ENCODE measurements at regions not wholly inside any gene's neighbourhood (a gene's known extent, or its start where the extent isn't known, plus 50 kb on each side); places are given as distances from the start of the nearest gene placed in this dataset.

GRCh38 chr10:105413997-105414396 is 772.9 kb downstream of the SORCS3 start:
- Histone ChIP-seq H3K4me3 (no peak overlapping the region), H3K27ac (replicated peaks in 1 of 4) (no peak overlapping the region), H3K9me3 (peaks cover 0 to 5% (median 0%) of the 10 kb centered on the region in 4 donors), H3K27me3 (no peaks in the 10 kb centered on the region), H3K4me1 (no peaks in the 10 kb centered on the region), H3K36me3 (no peaks in the 10 kb centered on the region)
- no peak for DNase-seq (ENCODE audit: extremely low spot score)
- 90% methylated on average over 4 of the region's 4 CpGs for WGBS
- intact Hi-C loops (cut with DNase I): no loop called here
- TF ChIP-seq EP300 (IDR thresholded peaks at IDR 0.05): no peak
- no peak for TF ChIP-seq POLR2A (IDR thresholded peaks at IDR 0.05; ENCODE audit: low read depth)
- no peak for TF ChIP-seq POLR2AphosphoS5 (IDR thresholded peaks at IDR 0.05)
- TF ChIP-seq, protein P1, sequence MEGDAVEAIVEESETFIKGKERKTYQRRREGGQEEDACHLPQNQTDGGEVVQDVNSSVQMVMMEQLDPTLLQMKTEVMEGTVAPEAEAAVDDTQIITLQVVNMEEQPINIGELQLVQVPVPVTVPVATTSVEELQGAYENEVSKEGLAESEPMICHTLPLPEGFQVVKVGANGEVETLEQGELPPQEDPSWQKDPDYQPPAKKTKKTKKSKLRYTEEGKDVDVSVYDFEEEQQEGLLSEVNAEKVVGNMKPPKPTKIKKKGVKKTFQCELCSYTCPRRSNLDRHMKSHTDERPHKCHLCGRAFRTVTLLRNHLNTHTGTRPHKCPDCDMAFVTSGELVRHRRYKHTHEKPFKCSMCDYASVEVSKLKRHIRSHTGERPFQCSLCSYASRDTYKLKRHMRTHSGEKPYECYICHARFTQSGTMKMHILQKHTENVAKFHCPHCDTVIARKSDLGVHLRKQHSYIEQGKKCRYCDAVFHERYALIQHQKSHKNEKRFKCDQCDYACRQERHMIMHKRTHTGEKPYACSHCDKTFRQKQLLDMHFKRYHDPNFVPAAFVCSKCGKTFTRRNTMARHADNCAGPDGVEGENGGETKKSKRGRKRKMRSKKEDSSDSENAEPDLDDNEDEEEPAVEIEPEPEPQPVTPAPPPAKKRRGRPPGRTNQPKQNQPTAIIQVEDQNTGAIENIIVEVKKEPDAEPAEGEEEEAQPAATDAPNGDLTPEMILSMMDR (IDR thresholded peaks at IDR 0.05): no peak

- no peak for DNase-seq (ENCODE audit: extremely low spot score)
Observed at GRCh38 chr10:105409370-105409769, 768.3 kb downstream of the SORCS3 start.

DNA sequence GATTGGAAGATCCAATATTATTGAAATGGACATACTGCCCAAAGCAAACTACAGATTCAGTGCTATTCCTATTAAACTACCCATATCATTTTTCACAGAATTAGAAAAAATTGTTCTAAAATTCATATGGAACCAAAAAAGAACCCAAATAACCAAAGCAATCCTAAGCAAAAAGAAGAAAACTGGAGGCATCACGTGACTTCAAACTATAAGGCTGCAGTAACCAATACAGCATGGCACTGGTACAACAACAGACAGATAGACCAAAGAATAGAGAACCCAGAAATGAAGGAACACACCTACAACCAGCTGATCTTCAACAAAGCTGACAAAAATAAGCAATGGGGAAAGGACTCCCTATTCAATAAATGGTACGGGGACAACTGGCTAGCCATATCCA is 765.4 kb downstream of the SORCS3 start:
- intact Hi-C loops (cut with DNase I): no loop called here
- no peaks in the 10 kb centered on the region for H3K4me1 ChIP-seq
- no peak overlapping the region for H3K27ac ChIP-seq (replicated peaks in 1 of 4)
- peaks cover 0 to 5% (median 0%) of the 10 kb centered on the region in 4 donors for H3K9me3 ChIP-seq
- no peak for DNase-seq (ENCODE audit: extremely low spot score)
- no peaks in the 10 kb centered on the region for H3K36me3 ChIP-seq
- no peaks in the 10 kb centered on the region for H3K27me3 ChIP-seq
- H3K4me3 ChIP-seq: no peak overlapping the region
- WGBS: 89% methylated on average over 2 of the region's 2 CpGs
- TF ChIP-seq, protein P1 (IDR thresholded peaks at IDR 0.05): no peak
- TF ChIP-seq POLR2A (IDR thresholded peaks at IDR 0.05; ENCODE audit: low read depth): no peak
- TF ChIP-seq EP300 (IDR thresholded peaks at IDR 0.05): no peak
- TF ChIP-seq POLR2AphosphoS5 (IDR thresholded peaks at IDR 0.05): no peak

More at GRCh38 chr10:105409370-105409769, 768.3 kb downstream of the SORCS3 start:
- Histone ChIP-seq H3K4me1 (no peaks in the 10 kb centered on the region), H3K9me3 (peaks cover 0 to 5% (median 0%) of the 10 kb centered on the region in 4 donors), H3K27me3 (no peaks in the 10 kb centered on the region), H3K4me3 (no peak overlapping the region), H3K27ac (replicated peaks in 1 of 4) (no peak overlapping the region), H3K36me3 (no peaks in the 10 kb centered on the region)
- intact Hi-C loops (cut with DNase I): no loop called here
- 70% methylated on average over 1 of the region's 1 CpG for WGBS
- no peak for TF ChIP-seq EP300 (IDR thresholded peaks at IDR 0.05)
- TF ChIP-seq, protein P1 (IDR thresholded peaks at IDR 0.05): no peak
- TF ChIP-seq POLR2A (IDR thresholded peaks at IDR 0.05; ENCODE audit: low read depth): no peak
- TF ChIP-seq POLR2AphosphoS5 (IDR thresholded peaks at IDR 0.05): no peak

GRCh38 chr10:105398202-105398601 is 757.1 kb downstream of the SORCS3 start:
- H3K27ac ChIP-seq (replicated peaks in 1 of 4): no peak overlapping the region
- H3K4me1 ChIP-seq: peaks cover 0 to 6% (median 0%) of the 10 kb centered on the region in 4 donors
- H3K36me3 ChIP-seq: no peaks in the 10 kb centered on the region
- no peaks in the 10 kb centered on the region for H3K27me3 ChIP-seq
- no peak overlapping the region for H3K4me3 ChIP-seq
- DNase-seq (ENCODE audit: extremely low spot score): no peak
- H3K9me3 ChIP-seq: no peaks in the 10 kb centered on the region
- 34% methylated on average over 4 of the region's 4 CpGs for WGBS
- intact Hi-C loops (cut with DNase I): no loop called here
- TF ChIP-seq, protein P1 (IDR thresholded peaks at IDR 0.05): no peak
- no peak for TF ChIP-seq POLR2AphosphoS5 (IDR thresholded peaks at IDR 0.05)

- no peaks in the 10 kb centered on the region for H3K9me3 ChIP-seq
- DNase-seq (ENCODE audit: extremely low spot score): no peak
- no peaks in the 10 kb centered on the region for H3K27me3 ChIP-seq
- 93% methylated on average over 12 of the region's 12 CpGs for WGBS
- no peak overlapping the region for H3K4me3 ChIP-seq
- intact Hi-C loops (cut with DNase I): no loop called here
- no peak overlapping the region for H3K27ac ChIP-seq (replicated peaks in 1 of 4)
- no peaks in the 10 kb centered on the region for H3K36me3 ChIP-seq
- no peak for TF ChIP-seq POLR2A (IDR thresholded peaks at IDR 0.05; ENCODE audit: low read depth)
- TF ChIP-seq, protein P1 (IDR thresholded peaks at IDR 0.05): no peak
- no peak for TF ChIP-seq POLR2AphosphoS5 (IDR thresholded peaks at IDR 0.05)
- no peak for TF ChIP-seq EP300 (IDR thresholded peaks at IDR 0.05)
- H3K4me1 ChIP-seq: peaks cover 0 to 6% (median 0%) of the 10 kb centered on the region in 4 donors
Observed at GRCh38 chr10:105391670-105392351, 750.7 kb downstream of the SORCS3 start.

Data from esophagus muscularis mucosa (tissue), 4 donors.